Left renal cortex interstitium (tissue), 4 donors: ENCODE measurements at regions not wholly inside any gene's neighbourhood (a gene's known extent, or its start where the extent isn't known, plus 50 kb on each side); places are given as distances from the start of the nearest gene placed in this dataset.
A peak's percentile ranks its signal among the peaks of the same experiment; 100 is the strongest.

Experiments
- DNase-seq, 4 donors: peaks; one replicate each; pipeline ENCODE4 v3.0.0-alpha.2; 2013; ENCODE audit warnings: low read depth in 4 of 4, low spot score in 2 of 4, missing footprints in 1 of 4

- DNase-seq: no peak
Measured at GRCh38 chr18:61209801-61210200, 123.4 kb upstream of the CDH20 start.

- DNase-seq: no peak
Measured at GRCh38 chr18:61216051-61216450, 117.2 kb upstream of the CDH20 start.

DNA sequence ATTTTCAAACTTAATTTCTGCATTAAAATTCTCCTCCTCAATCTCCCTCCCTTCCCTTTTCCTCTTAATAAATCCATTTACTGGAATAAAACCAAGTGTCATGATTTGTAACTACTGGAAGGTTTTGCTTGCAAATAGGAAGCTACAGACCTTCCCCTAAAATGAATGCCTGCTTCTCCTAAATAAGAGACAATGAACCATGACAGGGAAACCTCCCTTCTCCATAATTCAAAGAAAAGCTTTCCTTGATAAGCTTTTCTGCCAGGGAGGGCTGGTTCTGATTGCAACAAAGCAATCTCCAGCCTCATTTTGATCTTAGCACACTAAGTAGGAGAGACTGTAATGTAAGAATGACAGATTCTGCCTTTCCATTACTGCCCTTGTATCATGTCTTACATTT lies 111.0 kb upstream of the CDH20 start:
- DNase-seq: peak in 2 of 4 donors; percentile 9

GRCh38 chr18:61225336-61225735 lies 107.9 kb upstream of the CDH20 start:
- DNase-seq: no peak

- no peak for DNase-seq
Measured at GRCh38 chr18:61236356-61237057, 96.7 kb upstream of the CDH20 start.

- no peak for DNase-seq
Measured at GRCh38 chr18:61237529-61237928, 95.7 kb upstream of the CDH20 start.

DNA sequence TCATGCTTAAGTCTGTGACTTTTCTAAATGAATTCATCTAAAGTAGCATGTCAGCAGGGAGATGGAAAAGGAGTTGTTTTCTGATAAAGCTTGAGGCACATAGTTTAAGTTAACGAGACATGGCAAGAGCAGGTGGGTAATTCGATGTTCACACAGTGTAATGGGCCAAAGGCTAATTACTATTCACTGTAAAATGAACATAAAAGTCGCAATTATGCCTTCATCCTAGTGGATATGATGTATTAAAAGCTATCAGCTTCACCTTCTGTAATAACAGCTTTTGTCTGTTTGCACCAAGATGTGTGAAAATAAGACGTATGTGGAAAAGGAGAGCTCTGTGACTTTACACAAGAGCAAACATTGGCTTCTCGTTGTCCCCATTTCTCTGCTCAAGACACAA lies 94.2 kb upstream of the CDH20 start:
- DNase-seq: no peak

- DNase-seq: no peak
Measured at GRCh38 chr18:61241260-61241853, 91.9 kb upstream of the CDH20 start.

- no peak for DNase-seq
Measured at GRCh38 chr18:61244632-61245031, 88.6 kb upstream of the CDH20 start.

GRCh38 chr18:61245276-61245675 lies 88.0 kb upstream of the CDH20 start:
- no peak for DNase-seq

DNA sequence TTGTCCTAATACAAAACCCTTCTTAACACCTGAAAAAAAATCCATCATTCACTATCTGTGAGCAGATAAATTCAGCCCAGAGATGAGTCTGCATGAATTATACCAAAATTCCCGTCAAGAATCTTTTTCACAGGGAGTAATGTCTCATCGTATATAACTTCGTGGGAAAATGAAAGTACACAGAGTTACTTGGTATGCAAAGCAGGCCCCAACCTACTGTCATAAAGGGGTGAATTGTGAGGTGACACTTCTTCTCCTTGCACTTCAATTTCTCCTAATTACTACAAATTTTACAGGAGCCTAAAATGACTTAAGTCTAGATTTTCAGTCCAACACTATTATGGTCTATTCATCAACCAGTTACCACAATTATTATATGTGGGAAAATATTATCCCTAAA lies 84.6 kb upstream of the CDH20 start:
- no peak for DNase-seq

GRCh38 chr18:61256291-61256690 lies 76.9 kb upstream of the CDH20 start:
- no peak for DNase-seq

DNA sequence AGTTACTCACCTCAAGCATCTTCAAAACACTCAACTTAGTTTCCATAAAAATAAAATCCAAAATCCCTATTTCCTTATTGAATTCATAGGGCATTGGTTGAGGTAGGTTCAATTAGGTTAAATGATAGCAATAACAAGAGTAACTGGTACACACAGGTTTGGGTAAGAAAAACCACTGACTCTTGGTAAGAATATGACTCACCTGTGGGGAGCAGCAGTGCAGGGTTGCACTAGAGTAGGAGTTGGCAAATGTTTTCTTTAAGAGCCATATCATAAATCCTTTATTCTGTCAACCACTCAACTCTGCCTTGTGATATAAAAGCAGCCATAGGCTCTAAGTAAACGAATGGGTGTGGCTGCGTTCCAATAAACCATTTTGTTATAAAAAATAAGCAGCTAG lies 71.4 kb upstream of the CDH20 start:
- DNase-seq: no peak

- no peak for DNase-seq
Measured at GRCh38 chr18:61272793-61273192, 60.4 kb upstream of the CDH20 start.

DNA sequence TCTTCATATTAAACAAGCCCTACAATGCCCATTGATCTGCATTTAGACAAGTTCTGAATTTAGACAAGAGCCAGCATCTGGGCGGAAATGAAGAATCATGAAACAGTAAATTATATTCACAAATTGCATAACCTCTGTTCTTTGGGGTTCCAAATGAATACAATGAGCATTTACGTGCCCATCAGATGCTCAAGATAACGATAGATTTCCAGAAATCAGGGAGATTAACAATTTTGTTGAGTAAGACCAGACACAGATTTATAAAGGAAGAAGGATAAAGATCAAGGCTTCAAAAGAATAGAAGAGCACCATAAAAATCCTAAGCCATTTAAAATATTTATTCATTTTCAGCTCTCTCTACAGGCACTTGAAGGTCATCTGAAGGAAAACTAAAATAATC lies 59.7 kb upstream of the CDH20 start:
- no peak for DNase-seq

DNA sequence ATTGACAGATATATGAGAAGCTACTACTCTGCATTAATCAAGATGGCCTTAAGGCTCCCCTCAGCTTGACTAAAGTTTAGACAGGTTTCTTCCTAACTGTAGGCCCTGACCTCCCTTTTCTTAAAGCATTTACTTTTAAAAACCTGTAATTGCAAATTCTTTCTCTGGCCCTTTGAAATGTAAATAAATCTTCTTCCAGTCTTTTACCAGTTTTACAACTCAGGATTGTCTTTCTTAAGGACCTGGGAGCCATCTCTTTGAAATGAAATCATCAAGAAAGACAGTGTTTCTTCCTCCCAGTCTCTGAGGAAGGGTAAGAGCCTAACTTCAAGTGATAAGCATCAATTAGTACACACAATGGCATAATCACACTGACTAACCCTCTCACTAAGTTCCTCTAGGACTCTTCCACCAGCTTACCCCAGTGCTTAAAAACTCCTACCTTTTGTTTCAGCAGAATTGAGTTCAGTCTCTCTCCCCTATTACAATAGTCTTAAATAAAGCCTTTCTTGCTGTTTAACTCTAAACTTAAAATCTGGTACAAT lies 58.7 kb upstream of the CDH20 start:
- DNase-seq: no peak

GRCh38 chr18:61277808-61278207 lies 55.4 kb upstream of the CDH20 start:
- DNase-seq: no peak

GRCh38 chr18:61281431-61281830 lies 51.8 kb upstream of the CDH20 start:
- no peak for DNase-seq

DNA sequence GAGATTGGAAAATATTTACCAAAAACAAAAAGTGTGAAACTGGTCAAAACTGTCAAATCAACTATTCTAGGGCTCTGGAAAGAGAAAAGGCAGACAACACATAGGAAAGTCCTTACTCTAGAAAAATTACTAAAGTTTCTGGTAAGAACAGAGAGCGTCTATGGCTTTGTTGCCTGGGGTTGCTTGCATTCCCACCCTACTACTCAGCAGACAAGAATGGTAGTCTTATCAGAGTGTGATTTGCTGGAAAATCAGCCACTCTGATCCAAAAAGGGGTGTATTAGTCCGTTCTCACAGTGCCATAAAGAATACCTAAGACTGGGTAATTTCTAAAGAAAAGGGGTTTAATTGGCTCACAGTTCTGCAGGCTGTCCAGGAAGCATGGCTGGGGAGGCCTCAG lies 50.3 kb upstream of the CDH20 start:
- no peak for DNase-seq
